Esophagus muscularis mucosa (tissue), 4 donors: ENCODE measurements at regions not wholly inside any gene's neighbourhood (a gene's known extent, or its start where the extent isn't known, plus 50 kb on each side); places are given as distances from the start of the nearest gene placed in this dataset.
"Not testable (repeated sequence)": the region's sequence is repeated elsewhere in the genome, so short reads cannot be mapped to it uniquely, and the experiment has no call there.

Experiments used
- DNase-seq: peaks from one replicate; pipeline ENCODE4 v3.0.0-alpha.2; 2017; ENCODE audit errors: extremely low spot score
- H3K27ac ChIP-seq, 4 donors: fragments of 200-600 bp; sonication (generic); replicated peaks in 1 of 4; 1 replicate in 3 of 4; 2 replicates in 1 of 4; pipeline ENCODE4 v1.5.1; 2016 to 2019; ENCODE audit warnings: mild to moderate bottlenecking in 1 of 4
- H3K27me3 ChIP-seq, 4 donors: fragments of 200-600 bp; sonication (generic); one replicate each; pipeline versions ENCODE4 v1.5.1 to v1.6.0; 2016 to 2019
- H3K36me3 ChIP-seq, 4 donors: fragments of 200-600 bp; sonication (generic); one replicate each; pipeline ENCODE4 v1.5.1; 2016 to 2019
- H3K4me1 ChIP-seq, 4 donors: fragments of 200-600 bp; sonication (generic); one replicate each; pipeline ENCODE4 v1.5.1; 2016 to 2019
- H3K4me3 ChIP-seq, 4 donors: fragments of 200-600 bp; sonication (generic); 1 replicate in 2 of 4; 2 replicates in 2 of 4; pipeline ENCODE4 v1.5.1; 2016 to 2019; ENCODE audit warnings: mild to moderate bottlenecking in 4 of 4, moderate library complexity in 1 of 4
- H3K9me3 ChIP-seq, 4 donors: fragments of 200-600 bp; sonication (generic); 1 replicate in 3 of 4; 2 replicates in 1 of 4; pipeline ENCODE4 v1.5.1; 2016 to 2019
- EP300 ChIP-seq: sonication (generic); formaldehyde crosslinking; IDR thresholded peaks from one replicate; pipeline ENCODE4 v1.6.1; 2017; ENCODE audit warnings: antibody characterized with exemption
- POLR2A ChIP-seq: fragments of 450-650 bp; IDR thresholded peaks from one replicate; pipeline ENCODE4 v1.6.1; 2017; ENCODE audit warnings: antibody characterized with exemption, moderate library complexity, mild to moderate bottlenecking, low read depth
- POLR2AphosphoS5 ChIP-seq, 2 donors: sonication (generic); formaldehyde crosslinking; IDR thresholded peaks; one replicate each; pipeline ENCODE4 v1.6.1; 2017; ENCODE audit warnings: antibody characterized with exemption in 2 of 2
- WGBS: methylation state at CpG from one replicate; pipeline ENCODE4 v1.1.5; 2018; 5-methylcytosine and 5-hydroxymethylcytosine counted together
- intact Hi-C: fragments of 100-400 bp; cut with DNase I; formaldehyde crosslinking; loops from one replicate; pipeline ENCODE4 v1.15.1; 2023
- TF ChIP-seq, protein P1 (sequence below), 3 experiments: fragments of 200-600 bp in 2 of 3; fragments of 450-650 bp in 1 of 3; sonication (generic) in 2 of 3; IDR thresholded peaks; one replicate each; pipeline ENCODE4 v1.5.1; 2017 to 2019; ENCODE audit warnings: antibody characterized with exemption in 3 of 3, mild to moderate bottlenecking in 2 of 3, moderate library complexity in 1 of 3

DNA sequence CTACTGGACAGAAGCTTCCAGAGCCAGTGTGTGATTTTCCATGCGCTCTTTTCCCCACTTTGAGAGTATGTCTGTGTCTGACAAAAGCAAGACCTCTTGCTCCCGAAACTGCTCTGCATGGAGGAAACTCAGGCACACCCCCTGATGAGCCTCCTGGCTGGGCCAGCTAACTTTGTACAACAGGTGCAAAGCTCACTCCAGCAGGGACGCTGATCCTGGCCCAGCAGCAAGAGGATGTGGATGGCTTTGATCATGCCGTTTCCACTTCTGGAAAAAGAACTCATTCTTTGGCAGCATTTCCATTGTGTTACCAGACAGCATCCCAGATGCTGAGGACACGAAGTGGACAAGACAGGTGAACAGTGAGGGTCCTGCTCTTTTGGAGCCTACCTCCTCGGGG lies 103.1 kb downstream of the TLR5 start:
- Histone ChIP-seq H3K27me3 (no peaks in the 10 kb centered on the region), H3K27ac (no peak overlapping the region), H3K36me3 (no peaks in the 10 kb centered on the region), H3K4me3 (no peak overlapping the region), H3K4me1 (peaks cover 0 to 7% (median 0%) of the 10 kb centered on the region in 4 donors), H3K9me3 (peaks cover 0 to under 1% (median 0%) of the 10 kb centered on the region in 4 donors)
- intact Hi-C loops: no loop called here
- TF ChIP-seq POLR2A (no peak), POLR2AphosphoS5 (IDR thresholded peaks at IDR 0.05) (no peak), EP300 (no peak)
- TF ChIP-seq, protein P1, sequence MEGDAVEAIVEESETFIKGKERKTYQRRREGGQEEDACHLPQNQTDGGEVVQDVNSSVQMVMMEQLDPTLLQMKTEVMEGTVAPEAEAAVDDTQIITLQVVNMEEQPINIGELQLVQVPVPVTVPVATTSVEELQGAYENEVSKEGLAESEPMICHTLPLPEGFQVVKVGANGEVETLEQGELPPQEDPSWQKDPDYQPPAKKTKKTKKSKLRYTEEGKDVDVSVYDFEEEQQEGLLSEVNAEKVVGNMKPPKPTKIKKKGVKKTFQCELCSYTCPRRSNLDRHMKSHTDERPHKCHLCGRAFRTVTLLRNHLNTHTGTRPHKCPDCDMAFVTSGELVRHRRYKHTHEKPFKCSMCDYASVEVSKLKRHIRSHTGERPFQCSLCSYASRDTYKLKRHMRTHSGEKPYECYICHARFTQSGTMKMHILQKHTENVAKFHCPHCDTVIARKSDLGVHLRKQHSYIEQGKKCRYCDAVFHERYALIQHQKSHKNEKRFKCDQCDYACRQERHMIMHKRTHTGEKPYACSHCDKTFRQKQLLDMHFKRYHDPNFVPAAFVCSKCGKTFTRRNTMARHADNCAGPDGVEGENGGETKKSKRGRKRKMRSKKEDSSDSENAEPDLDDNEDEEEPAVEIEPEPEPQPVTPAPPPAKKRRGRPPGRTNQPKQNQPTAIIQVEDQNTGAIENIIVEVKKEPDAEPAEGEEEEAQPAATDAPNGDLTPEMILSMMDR (IDR thresholded peaks at IDR 0.05): no peak
- DNase-seq: no peak
- WGBS: 70% methylated on average over 5 of the region's 6 CpGs

DNA sequence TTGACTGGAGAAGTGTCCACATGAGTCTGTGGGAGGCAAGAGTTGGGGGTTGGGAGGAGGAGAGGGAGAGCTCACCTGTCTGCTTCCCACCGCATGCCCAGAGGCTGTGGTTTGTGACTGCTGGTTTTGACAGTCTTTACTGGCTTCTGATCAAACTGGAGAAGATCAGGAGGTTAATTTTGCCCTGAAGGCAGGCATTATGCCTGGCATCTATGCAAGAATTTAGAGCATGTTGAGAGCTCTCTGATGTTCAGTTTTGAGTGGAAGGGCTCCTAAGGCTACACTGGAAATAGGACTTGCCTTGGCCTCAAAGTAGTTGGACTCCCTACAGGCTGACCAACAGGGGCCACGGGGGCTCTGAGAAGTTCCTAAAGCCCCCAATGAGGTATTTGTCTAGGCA lies 101.6 kb downstream of the TLR5 start:
- no peak overlapping the region for H3K4me3 ChIP-seq
- WGBS: 81% methylated on average over 2 of the region's 2 CpGs
- H3K27me3 ChIP-seq: no peaks in the 10 kb centered on the region
- H3K9me3 ChIP-seq: peaks cover 0 to 11% (median 5%) of the 10 kb centered on the region in 4 donors
- no peaks in the 10 kb centered on the region for H3K36me3 ChIP-seq
- no peak overlapping the region for H3K27ac ChIP-seq
- H3K4me1 ChIP-seq: peaks cover 0 to 7% (median 0%) of the 10 kb centered on the region in 4 donors
- TF ChIP-seq, protein P1 (IDR thresholded peaks at IDR 0.05): no peak
- TF ChIP-seq POLR2A (no peak), POLR2AphosphoS5 (IDR thresholded peaks at IDR 0.05) (no peak), EP300 (no peak)
- intact Hi-C loops: no loop called here
- DNase-seq: no peak

DNA sequence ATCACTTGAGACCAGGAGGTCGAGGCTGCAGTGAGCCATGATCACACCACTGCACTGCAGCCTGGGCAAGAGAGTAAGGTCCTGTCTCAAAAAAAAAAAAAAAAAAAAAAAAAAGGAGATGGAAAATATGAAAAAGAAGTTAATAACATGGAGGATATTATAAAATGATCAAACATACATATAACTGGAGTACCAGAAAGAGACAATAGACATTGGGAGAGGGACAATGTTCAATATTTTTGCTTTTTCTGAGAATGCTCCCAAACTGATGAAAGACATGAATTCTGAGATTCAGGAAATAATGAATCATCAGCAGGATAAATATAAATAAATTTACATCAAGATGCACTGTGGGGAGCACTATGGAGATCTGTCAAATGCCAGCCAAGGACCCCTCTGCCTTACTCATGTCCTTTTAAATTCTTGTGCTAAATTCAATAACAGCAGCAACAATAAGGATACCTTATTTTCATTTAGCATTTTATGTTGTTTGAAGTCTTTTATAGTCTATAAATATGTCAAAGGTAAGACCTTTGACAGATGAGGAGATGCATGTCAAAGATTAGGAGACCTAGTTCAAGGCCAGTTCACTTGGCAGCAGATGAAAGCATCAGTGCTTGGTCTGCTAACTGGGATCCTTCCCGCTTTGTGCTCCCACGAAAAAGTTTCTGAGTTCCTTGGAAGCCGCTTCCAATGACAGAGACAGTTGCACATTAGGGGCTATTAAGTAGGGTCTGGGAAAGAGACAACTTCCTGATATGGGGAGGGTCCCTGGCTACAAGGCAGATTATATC lies 97.7 kb downstream of the TLR5 start:
- no peaks in the 10 kb centered on the region for H3K36me3 ChIP-seq
- no peak overlapping the region for H3K27ac ChIP-seq
- H3K4me1 ChIP-seq: peaks cover 0 to 7% (median 0%) of the 10 kb centered on the region in 4 donors
- 73% methylated on average over 4 of the region's 4 CpGs for WGBS
- TF ChIP-seq POLR2AphosphoS5 (IDR thresholded peaks at IDR 0.05): no peak
- no peak for TF ChIP-seq EP300
- TF ChIP-seq, protein P1 (IDR thresholded peaks at IDR 0.05): no peak
- no peak for TF ChIP-seq POLR2A
- DNase-seq: no peak
- no peak overlapping the region for H3K4me3 ChIP-seq
- peaks cover 0 to 11% (median 5%) of the 10 kb centered on the region in 4 donors for H3K9me3 ChIP-seq
- intact Hi-C loops: no loop called here
- H3K27me3 ChIP-seq: no peaks in the 10 kb centered on the region

DNA sequence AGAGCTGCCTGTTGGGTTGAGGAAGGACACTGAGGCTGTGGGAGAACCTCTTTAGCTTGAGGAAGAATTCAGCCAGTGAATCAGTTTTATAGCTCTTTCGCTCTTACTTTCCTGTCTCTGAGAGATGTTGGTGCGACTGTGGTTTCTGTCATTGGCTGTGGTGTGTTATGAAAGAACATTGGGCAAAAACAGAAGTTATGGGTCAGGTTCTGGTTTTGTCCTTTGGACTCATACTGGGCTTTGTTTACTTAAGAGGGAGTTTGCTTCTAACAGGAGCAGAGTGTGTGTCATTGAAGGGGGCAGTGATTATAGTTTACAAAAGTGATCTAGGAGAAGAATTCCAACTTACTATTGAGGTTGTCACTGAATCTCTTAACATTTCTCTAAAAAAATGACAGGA lies 97.0 kb downstream of the TLR5 start:
- Histone ChIP-seq H3K36me3 (no peaks in the 10 kb centered on the region), H3K27me3 (no peaks in the 10 kb centered on the region), H3K4me1 (peaks cover 0 to 7% (median 0%) of the 10 kb centered on the region in 4 donors), H3K4me3 (no peak overlapping the region), H3K9me3 (peaks cover 0 to 11% (median 5%) of the 10 kb centered on the region in 4 donors), H3K27ac (no peak overlapping the region)
- TF ChIP-seq POLR2AphosphoS5 (IDR thresholded peaks at IDR 0.05): no peak
- TF ChIP-seq, protein P1 (IDR thresholded peaks at IDR 0.05): no peak
- no peak for TF ChIP-seq POLR2A
- no peak for TF ChIP-seq EP300
- no peak for DNase-seq
- intact Hi-C loops: no loop called here
- WGBS: 100% methylated on average over 2 of the region's 2 CpGs

DNA sequence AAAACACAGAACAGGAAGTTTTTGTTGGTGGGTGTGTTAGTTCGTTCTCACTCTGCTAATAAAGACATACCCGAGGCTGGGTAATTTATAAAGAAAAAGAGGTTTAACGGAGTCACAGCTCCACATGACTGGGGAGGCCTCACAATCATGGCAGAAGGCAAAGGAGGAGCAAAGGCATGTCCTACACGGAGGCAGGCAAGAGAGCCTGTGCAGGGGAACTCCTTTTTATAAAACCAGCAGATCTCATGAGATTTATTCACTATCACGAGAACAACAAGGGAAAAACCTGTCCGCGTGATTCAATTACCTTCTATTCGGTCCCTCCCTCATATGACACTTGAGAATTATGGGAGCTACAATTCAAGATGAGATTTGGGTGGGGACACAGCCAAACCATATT lies 96.6 kb downstream of the TLR5 start:
- H3K27ac ChIP-seq, DNase-seq, H3K4me1 ChIP-seq, H3K36me3 ChIP-seq, H3K27me3 ChIP-seq, intact Hi-C loops, H3K4me3 ChIP-seq: not testable (repeated sequence)
- peaks cover 0 to 11% (median 5%) of the 10 kb centered on the region in 4 donors for H3K9me3 ChIP-seq
- 91% methylated on average over 8 of the region's 8 CpGs for WGBS
